ENCODE measurements at regions not wholly inside any gene's neighbourhood (a gene's known extent, or its start where the extent isn't known, plus 50 kb on each side); places are given as distances from the start of the nearest gene placed in this dataset.
A peak's percentile ranks its signal among the peaks of the same experiment; 100 is the strongest.

- peaks cover 2% of the 10 kb centered on the region; the same call in 1 of the 2 replicates for H3K4me1 ChIP-seq (ENCODE audit: insufficient read depth, low read length)
- H3K18ac ChIP-seq (ENCODE audit: insufficient read length, low read depth, low read length): no peak overlapping the region
- H3K79me1 ChIP-seq (ENCODE audit: insufficient read depth, low read depth, low read length, poor library complexity, severe bottlenecking): no peaks in the 10 kb centered on the region
- H2AFZ ChIP-seq (ENCODE audit: low read length): no peak overlapping the region
- H4K20me1 ChIP-seq (ENCODE audit: control insufficient read depth, insufficient read depth, insufficient read length): no peaks in the 10 kb centered on the region
- H3K9ac ChIP-seq (ENCODE audit: extremely low read depth, insufficient read length, low read length): no peak overlapping the region
- no peak overlapping the region for H3K23ac ChIP-seq (ENCODE audit: insufficient read length, low read depth, low read length)
- no peaks in the 10 kb centered on the region for H3K36me3 Mint-ChIP-seq (ENCODE audit: insufficient read depth in 1 of 3, low read depth in 3 of 3)
- no peak overlapping the region for H2BK5ac ChIP-seq (ENCODE audit: insufficient read length, low read length)
- no peaks in the 10 kb centered on the region for H3K23me2 ChIP-seq (ENCODE audit: insufficient read length, low read depth, low read length, poor library complexity, severe bottlenecking)
- H3K4me3 Mint-ChIP-seq: peak overlapping the region in 1 of 2 experiments; percentile 5; a peak in 1 of 5 replicates
- no peaks in the 10 kb centered on the region for H3K79me2 ChIP-seq (ENCODE audit: insufficient read depth, low read length)
- no peak overlapping the region for H2BK20ac ChIP-seq (ENCODE audit: low read depth, low read length, poor library complexity, severe bottlenecking)
- no peak overlapping the region for H2BK120ac ChIP-seq (ENCODE audit: low read depth, low read length, poor library complexity, severe bottlenecking)
- H3K56ac ChIP-seq (ENCODE audit: insufficient read length, low read depth, low read length): no peak overlapping the region
- H3K14ac ChIP-seq (ENCODE audit: insufficient read depth, low read length): no peak overlapping the region
- peak overlapping the region; percentile 32 for H3K4me2 ChIP-seq (ENCODE audit: insufficient read depth, insufficient read length, low read length)
- H3K4ac ChIP-seq (ENCODE audit: low read depth, low read length): no peak overlapping the region
- H3K27me3 Mint-ChIP-seq (ENCODE audit: low read depth): no peaks in the 10 kb centered on the region
- H4K8ac ChIP-seq (replicated peaks; ENCODE audit: insufficient read length, low read depth, low read length): no peak overlapping the region
- H3K9me3 Mint-ChIP-seq: no peaks in the 10 kb centered on the region
- no peak overlapping the region for H2BK15ac ChIP-seq (ENCODE audit: low read depth, low read length)
- no CpG with 5 or more reads among the region's 2 CpGs for WGBS (ENCODE audit: extremely low coverage, insufficient read length, low lambda C conversion rate)
- peak overlapping the region in 2 of 3 experiments; percentile 74 to 89; a peak in 3 of 7 replicates for H3K27ac Mint-ChIP-seq
- H4K5ac ChIP-seq (ENCODE audit: insufficient read length, low read depth, low read length): no peak overlapping the region
- H3K4me1 Mint-ChIP-seq: peaks cover 50 to 53% of the 10 kb centered on the region in 2 experiments
- no peak overlapping the region for H2AK5ac ChIP-seq (ENCODE audit: insufficient read length, low read length)
- H3T11ph ChIP-seq (ENCODE audit: low read length): no peak overlapping the region
- no peak for DNase-seq
- no peak overlapping the region for H4K91ac ChIP-seq (ENCODE audit: insufficient read length, low read depth, low read length)
- H2BK12ac ChIP-seq (ENCODE audit: insufficient read length, low read depth, low read length): no peak overlapping the region
- no peaks in the 10 kb centered on the region for H3K27me3 ChIP-seq (ENCODE audit: insufficient read depth, low read length)
- no peak for TF ChIP-seq CTCF (conservative IDR thresholded peaks at IDR 0.05)
- no peaks in the 10 kb centered on the region for H3K9me3 ChIP-seq (ENCODE audit: control insufficient read depth, low read depth, low read length)
- H3K27ac ChIP-seq (ENCODE audit: insufficient read length, low read depth, low read length): peak overlapping the region; percentile 75
Observed at GRCh38 chr6:128723667-128724066, 159.3 kb upstream of the LAMA2 start.
